Natural killer cell (primary cell): ENCODE measurements at regions not wholly inside any gene's neighbourhood (a gene's known extent, or its start where the extent isn't known, plus 50 kb on each side); places are given as distances from the start of the nearest gene placed in this dataset.

Experiments used
- ATAC-seq, 3 donors: fragments of 150-1000 bp in 2 of 3; fragments of 200-7000 bp in 1 of 3; cut with Tn5 transposase; 1 replicate in 1 of 3; 2 replicates in 2 of 3; pipeline ENCODE4 v1.10.0; 2021; ENCODE audit warnings: mild to moderate bottlenecking in 2 of 3, moderate library complexity in 2 of 3
- DNase-seq, 2 donors: peaks; one replicate each; pipeline versions ENCODE4 v3.0.0 to v3.0.0-alpha.2; 2013 to 2021; ENCODE audit warnings: mixed read lengths in 1 of 2
- H3K27ac ChIP-seq: one replicate; pipeline ENCODE4 v1.5.1; 2013; ENCODE audit warnings: mild to moderate bottlenecking, low read length
- H3K27me3 ChIP-seq: one replicate; pipeline ENCODE4 v1.6.1; 2013; ENCODE audit warnings: low read length; ENCODE audit not compliant: control insufficient read depth, insufficient read depth
- H3K36me3 ChIP-seq: one replicate; pipeline ENCODE4 v1.6.1; 2013; ENCODE audit warnings: low read length; ENCODE audit not compliant: control insufficient read depth, insufficient read depth
- H3K4me1 ChIP-seq: one replicate; pipeline ENCODE4 v1.6.1; 2013; ENCODE audit warnings: low read length; ENCODE audit not compliant: control insufficient read depth, insufficient read depth
- H3K4me3 ChIP-seq: one replicate; pipeline ENCODE4 v1.5.1; 2013; ENCODE audit warnings: low read length
- H3K9me3 ChIP-seq: one replicate; pipeline ENCODE4 v1.6.1; 2013; ENCODE audit warnings: low read length; ENCODE audit not compliant: control insufficient read depth, insufficient read depth
- H3K27ac Mint-ChIP-seq, 2 donors: one replicate each; pipeline ENCODE4 v1.8.0; 2022; ENCODE audit warnings: mild to moderate bottlenecking in 2 of 2, mixed read lengths in 2 of 2, moderate library complexity in 1 of 2
- H3K27me3 Mint-ChIP-seq, 2 donors: one replicate each; pipeline ENCODE4 v1.8.0; 2022; ENCODE audit warnings: low read depth in 2 of 2, mixed read lengths in 2 of 2
- H3K36me3 Mint-ChIP-seq: one replicate; pipeline ENCODE4 v1.8.0; 2022; ENCODE audit warnings: mixed read lengths
- H3K4me1 Mint-ChIP-seq, 2 donors: one replicate each; pipeline ENCODE4 v1.8.0; 2022; ENCODE audit warnings: mixed read lengths in 2 of 2
- H3K4me3 Mint-ChIP-seq: one replicate; pipeline ENCODE4 v1.8.0; 2022; ENCODE audit warnings: mild to moderate bottlenecking, moderate library complexity, mixed read lengths
- H3K9me3 Mint-ChIP-seq, 2 donors: one replicate each; pipeline ENCODE4 v1.8.0; 2022; ENCODE audit warnings: mixed read lengths in 2 of 2
- CTCF ChIP-seq: fragments of 200-600 bp; IDR thresholded peaks from one replicate; pipeline ENCODE4 v1.8.0; 2022; ENCODE audit warnings: antibody characterized with exemption
- WGBS: methylation state at CpG from one replicate; pipeline ENCODE4 v1.1.7; 2013; ENCODE audit warnings: missing lambda C conversion rate; ENCODE audit not compliant: insufficient coverage; 5-methylcytosine and 5-hydroxymethylcytosine counted together
- intact Hi-C: fragments of 100-400 bp; cut with micrococcal nuclease; formaldehyde crosslinking; loops from one replicate; pipeline ENCODE4 v1.14.2; 2022

GRCh38 chr1:115492880-115493279, 148.9 kb upstream of the VANGL1 start:
- 77% methylated on average over 1 of the region's 1 CpG for WGBS
- H3K36me3 ChIP-seq, result no peaks in the 10 kb centered on the region
- TF ChIP-seq CTCF, result no peak
- no peaks in the 10 kb centered on the region for H3K4me1 ChIP-seq
- no peaks in the 10 kb centered on the region for H3K27me3 ChIP-seq
- ATAC-seq (no peak), DNase-seq (no peak)
- H3K4me1 Mint-ChIP-seq, result no peaks in the 10 kb centered on the region
- H3K4me3 Mint-ChIP-seq, result no peak overlapping the region
- no peak overlapping the region for H3K27ac Mint-ChIP-seq
- H3K9me3 Mint-ChIP-seq, result no peaks in the 10 kb centered on the region
- H3K36me3 Mint-ChIP-seq, result no peaks in the 10 kb centered on the region
- H3K9me3 ChIP-seq, result no peaks in the 10 kb centered on the region
- peaks cover 0 to 4% of the 10 kb centered on the region in 2 donors for H3K27me3 Mint-ChIP-seq
- H3K27ac ChIP-seq, result no peak overlapping the region
- no peak overlapping the region for H3K4me3 ChIP-seq
- intact Hi-C loops, result no loop called here

GRCh38 chr1:115492019-115492595, 149.7 kb upstream of the VANGL1 start:
- no peaks in the 10 kb centered on the region for H3K4me1 ChIP-seq
- no peaks in the 10 kb centered on the region for H3K36me3 Mint-ChIP-seq
- DNase-seq, result no peak
- no peaks in the 10 kb centered on the region for H3K9me3 ChIP-seq
- H3K4me1 Mint-ChIP-seq, result no peaks in the 10 kb centered on the region
- H3K27ac Mint-ChIP-seq, result no peak overlapping the region
- 82% methylated on average over 4 of the region's 4 CpGs for WGBS
- no peak for ATAC-seq
- peaks cover 0 to 4% of the 10 kb centered on the region in 2 donors for H3K27me3 Mint-ChIP-seq
- no peaks in the 10 kb centered on the region for H3K27me3 ChIP-seq
- no peak overlapping the region for H3K4me3 Mint-ChIP-seq
- no peak overlapping the region for H3K27ac ChIP-seq
- H3K9me3 Mint-ChIP-seq, result no peaks in the 10 kb centered on the region
- no peak overlapping the region for H3K4me3 ChIP-seq
- TF ChIP-seq CTCF, result no peak
- H3K36me3 ChIP-seq, result no peaks in the 10 kb centered on the region
- intact Hi-C loops, result no loop called here

GRCh38 chr1:115491298-115492018, 150.3 kb upstream of the VANGL1 start:
- intact Hi-C loops, result no loop called here
- peaks cover 0 to 4% of the 10 kb centered on the region in 2 donors for H3K27me3 Mint-ChIP-seq
- H3K4me1 Mint-ChIP-seq, result no peaks in the 10 kb centered on the region
- WGBS, result 90% methylated on average over 8 of the region's 9 CpGs
- no peaks in the 10 kb centered on the region for H3K27me3 ChIP-seq
- H3K4me3 ChIP-seq, result no peak overlapping the region
- H3K9me3 Mint-ChIP-seq, result no peaks in the 10 kb centered on the region
- no peaks in the 10 kb centered on the region for H3K36me3 ChIP-seq
- H3K36me3 Mint-ChIP-seq, result no peaks in the 10 kb centered on the region
- no peak overlapping the region for H3K27ac ChIP-seq
- TF ChIP-seq CTCF, result no peak
- H3K9me3 ChIP-seq, result no peaks in the 10 kb centered on the region
- H3K4me1 ChIP-seq, result no peaks in the 10 kb centered on the region
- no peak overlapping the region for H3K27ac Mint-ChIP-seq
- DNase-seq (no peak), ATAC-seq (no peak)
- H3K4me3 Mint-ChIP-seq, result no peak overlapping the region
